ENCODE measurements at regions not wholly inside any gene's neighbourhood (a gene's known extent, or its start where the extent isn't known, plus 50 kb on each side); places are given as distances from the start of the nearest gene placed in this dataset.

- Mint-ChIP-seq H3K4me3 (ENCODE audit: unreplicated experiment) (no peak overlapping the region), H3K27ac (ENCODE audit: unreplicated experiment) (no peak overlapping the region), H3K27me3 (ENCODE audit: low read depth, unreplicated experiment) (no peaks in the 10 kb centered on the region), H3K4me1 (ENCODE audit: low read depth, unreplicated experiment) (peaks cover 27% of the 10 kb centered on the region), H3K9me3 (ENCODE audit: unreplicated experiment) (peaks cover 2% of the 10 kb centered on the region), H3K36me3 (ENCODE audit: low read depth, unreplicated experiment) (no peaks in the 10 kb centered on the region)
- FAIRE-seq, result peak; percentile 23
- no peak for DNase-seq (ENCODE audit: low read depth)
- peaks cover 3% of the 10 kb centered on the region for H3K9me3 ChIP-seq (ENCODE audit: insufficient read depth, low read depth, low read length)
- H3K4me2 ChIP-seq (ENCODE audit: low read length), result no peak overlapping the region
- no peak overlapping the region for H3K27ac ChIP-seq (ENCODE audit: low read depth, low read length)
- no peak overlapping the region for H3K4me3 ChIP-seq (ENCODE audit: insufficient read depth, low read depth, low read length)
- H3K9ac ChIP-seq (ENCODE audit: low read length), result no peak overlapping the region
- H3K27me3 ChIP-seq (ENCODE audit: insufficient read depth, low read length), result no peaks in the 10 kb centered on the region
- H2AFZ ChIP-seq (ENCODE audit: low read depth, low read length), result no peak overlapping the region
- H3K4me1 ChIP-seq (ENCODE audit: insufficient read depth, low read length), result peaks cover 4% of the 10 kb centered on the region
- no peaks in the 10 kb centered on the region for H3K36me3 ChIP-seq (ENCODE audit: insufficient read depth, low read length)
- no peaks in the 10 kb centered on the region for H3K79me2 ChIP-seq (ENCODE audit: insufficient read depth, low read length)
- no peaks in the 10 kb centered on the region for H4K20me1 ChIP-seq (ENCODE audit: insufficient read depth, low read length)
- no peak for TF ChIP-seq EZH2 (IDR thresholded peaks at IDR 0.05; ENCODE audit: insufficient read depth, low read length)
- no peak for TF ChIP-seq CTCF (IDR thresholded peaks at IDR 0.05; ENCODE audit: insufficient read depth, low read depth, low read length)
Measured at GRCh38 chr2:207427986-207428385, 101.8 kb upstream of the CREB1 start.

- Histone ChIP-seq H3K79me2 (ENCODE audit: insufficient read depth, low read length) (no peaks in the 10 kb centered on the region), H3K9me3 (ENCODE audit: insufficient read depth, low read depth, low read length) (no peaks in the 10 kb centered on the region), H3K4me1 (ENCODE audit: insufficient read depth, low read length) (peaks cover 4% of the 10 kb centered on the region), H3K4me3 (ENCODE audit: insufficient read depth, low read depth, low read length) (no peak overlapping the region), H2AFZ (ENCODE audit: low read depth, low read length) (no peak overlapping the region), H3K27me3 (ENCODE audit: insufficient read depth, low read length) (no peaks in the 10 kb centered on the region), H3K27ac (ENCODE audit: low read depth, low read length) (no peak overlapping the region), H3K4me2 (ENCODE audit: low read length) (no peak overlapping the region), H3K9ac (ENCODE audit: low read length) (no peak overlapping the region), H4K20me1 (ENCODE audit: insufficient read depth, low read length) (no peaks in the 10 kb centered on the region), H3K36me3 (ENCODE audit: insufficient read depth, low read length) (no peaks in the 10 kb centered on the region)
- Mint-ChIP-seq H3K27me3 (ENCODE audit: low read depth, unreplicated experiment) (no peaks in the 10 kb centered on the region), H3K36me3 (ENCODE audit: low read depth, unreplicated experiment) (no peaks in the 10 kb centered on the region), H3K27ac (ENCODE audit: unreplicated experiment) (no peak overlapping the region), H3K4me3 (ENCODE audit: unreplicated experiment) (no peak overlapping the region), H3K4me1 (ENCODE audit: low read depth, unreplicated experiment) (peaks cover 23% of the 10 kb centered on the region), H3K9me3 (ENCODE audit: unreplicated experiment) (peaks cover 2% of the 10 kb centered on the region)
- DNase-seq (ENCODE audit: low read depth) (no peak), FAIRE-seq (no peak)
- no peak for TF ChIP-seq CTCF (IDR thresholded peaks at IDR 0.05; ENCODE audit: insufficient read depth, low read depth, low read length)
- TF ChIP-seq EZH2 (IDR thresholded peaks at IDR 0.05; ENCODE audit: insufficient read depth, low read length), result no peak
Measured at GRCh38 chr2:207428573-207428972, 101.2 kb upstream of the CREB1 start.

- Histone ChIP-seq H4K20me1 (ENCODE audit: insufficient read depth, low read length) (no peaks in the 10 kb centered on the region), H3K27me3 (ENCODE audit: insufficient read depth, low read length) (no peaks in the 10 kb centered on the region), H3K79me2 (ENCODE audit: insufficient read depth, low read length) (no peaks in the 10 kb centered on the region), H3K4me2 (ENCODE audit: low read length) (no peak overlapping the region), H2AFZ (ENCODE audit: low read depth, low read length) (no peak overlapping the region), H3K36me3 (ENCODE audit: insufficient read depth, low read length) (no peaks in the 10 kb centered on the region), H3K9ac (ENCODE audit: low read length) (no peak overlapping the region), H3K4me3 (ENCODE audit: insufficient read depth, low read depth, low read length) (no peak overlapping the region), H3K27ac (ENCODE audit: low read depth, low read length) (no peak overlapping the region), H3K4me1 (ENCODE audit: insufficient read depth, low read length) (no peaks in the 10 kb centered on the region), H3K9me3 (ENCODE audit: insufficient read depth, low read depth, low read length) (no peaks in the 10 kb centered on the region)
- no peak overlapping the region for H3K27ac Mint-ChIP-seq (ENCODE audit: unreplicated experiment)
- FAIRE-seq (no peak), DNase-seq (ENCODE audit: low read depth) (no peak)
- H3K4me3 Mint-ChIP-seq (ENCODE audit: unreplicated experiment), result no peak overlapping the region
- peaks cover 3% of the 10 kb centered on the region for H3K9me3 Mint-ChIP-seq (ENCODE audit: unreplicated experiment)
- no peaks in the 10 kb centered on the region for H3K27me3 Mint-ChIP-seq (ENCODE audit: low read depth, unreplicated experiment)
- H3K36me3 Mint-ChIP-seq (ENCODE audit: low read depth, unreplicated experiment), result no peaks in the 10 kb centered on the region
- TF ChIP-seq EZH2 (IDR thresholded peaks at IDR 0.05; ENCODE audit: insufficient read depth, low read length) (no peak), CTCF (IDR thresholded peaks at IDR 0.05; ENCODE audit: insufficient read depth, low read depth, low read length) (no peak)
- H3K4me1 Mint-ChIP-seq (ENCODE audit: low read depth, unreplicated experiment), result peaks cover 11% of the 10 kb centered on the region
Measured at GRCh38 chr2:207432453-207432852, 97.3 kb upstream of the CREB1 start.
